GM12872 (cell line): ENCODE measurements at regions not wholly inside any gene's neighbourhood (a gene's known extent, or its start where the extent isn't known, plus 50 kb on each side); places are given as distances from the start of the nearest gene placed in this dataset.

Experiments
- TF ChIP-seq, protein P1 (sequence below): IDR thresholded peaks from 3 replicates; pipeline ENCODE4 v1.5.1; 2011; ENCODE audit warnings: low read depth, mild to moderate bottlenecking, low read length, moderate library complexity; ENCODE audit not compliant: insufficient read depth

DNA sequence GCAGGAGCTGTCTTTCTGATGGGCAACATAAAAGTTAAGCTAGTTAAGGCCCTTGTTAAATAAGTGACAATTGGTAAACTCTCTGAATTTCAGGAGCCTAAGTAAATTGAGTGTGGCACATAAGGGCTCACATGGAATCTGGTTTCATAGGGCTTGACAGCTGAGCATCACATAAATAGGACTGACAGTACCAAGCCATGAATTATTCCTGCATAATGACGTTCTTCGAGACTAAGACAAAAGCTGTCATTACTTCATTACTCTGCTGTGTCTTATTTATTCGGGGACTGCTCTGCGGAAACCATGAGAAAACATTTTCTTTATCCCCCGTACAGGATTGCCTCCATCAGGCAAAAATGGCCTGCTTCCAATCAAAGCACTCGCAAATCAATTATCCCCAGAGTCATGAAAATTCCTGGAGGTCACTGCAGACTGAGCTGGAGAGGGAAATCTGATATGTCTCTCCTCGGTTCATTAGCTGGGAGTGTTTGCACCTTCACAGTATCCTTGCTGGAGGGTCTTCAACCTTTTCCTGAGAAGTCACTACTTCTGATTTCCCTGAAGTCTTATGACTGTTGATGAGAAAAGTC lies 311.4 kb downstream of the CDH26 start:
- TF ChIP-seq, protein P1, sequence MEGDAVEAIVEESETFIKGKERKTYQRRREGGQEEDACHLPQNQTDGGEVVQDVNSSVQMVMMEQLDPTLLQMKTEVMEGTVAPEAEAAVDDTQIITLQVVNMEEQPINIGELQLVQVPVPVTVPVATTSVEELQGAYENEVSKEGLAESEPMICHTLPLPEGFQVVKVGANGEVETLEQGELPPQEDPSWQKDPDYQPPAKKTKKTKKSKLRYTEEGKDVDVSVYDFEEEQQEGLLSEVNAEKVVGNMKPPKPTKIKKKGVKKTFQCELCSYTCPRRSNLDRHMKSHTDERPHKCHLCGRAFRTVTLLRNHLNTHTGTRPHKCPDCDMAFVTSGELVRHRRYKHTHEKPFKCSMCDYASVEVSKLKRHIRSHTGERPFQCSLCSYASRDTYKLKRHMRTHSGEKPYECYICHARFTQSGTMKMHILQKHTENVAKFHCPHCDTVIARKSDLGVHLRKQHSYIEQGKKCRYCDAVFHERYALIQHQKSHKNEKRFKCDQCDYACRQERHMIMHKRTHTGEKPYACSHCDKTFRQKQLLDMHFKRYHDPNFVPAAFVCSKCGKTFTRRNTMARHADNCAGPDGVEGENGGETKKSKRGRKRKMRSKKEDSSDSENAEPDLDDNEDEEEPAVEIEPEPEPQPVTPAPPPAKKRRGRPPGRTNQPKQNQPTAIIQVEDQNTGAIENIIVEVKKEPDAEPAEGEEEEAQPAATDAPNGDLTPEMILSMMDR = no peak

DNA sequence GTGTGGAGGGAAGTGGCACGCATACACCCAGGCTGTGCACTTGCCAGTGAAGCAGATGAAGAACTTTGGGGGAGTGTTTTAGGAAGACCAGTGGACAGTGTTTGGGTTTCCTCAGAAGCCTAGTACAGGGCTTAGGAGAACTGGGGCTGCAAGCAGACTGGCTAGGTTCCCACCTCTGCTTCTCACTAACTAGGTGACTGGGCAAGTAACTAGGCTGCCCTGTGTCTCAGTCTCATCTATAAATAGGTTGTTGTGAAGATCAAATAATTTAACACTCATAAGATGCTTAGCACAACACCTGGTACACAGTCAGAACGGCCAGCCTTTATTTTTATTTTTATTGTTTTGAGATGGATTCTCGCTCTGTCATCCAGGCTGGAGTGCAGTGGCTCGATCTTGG lies 312.1 kb downstream of the CDH26 start:
- TF ChIP-seq, protein P1 = no peak

DNA sequence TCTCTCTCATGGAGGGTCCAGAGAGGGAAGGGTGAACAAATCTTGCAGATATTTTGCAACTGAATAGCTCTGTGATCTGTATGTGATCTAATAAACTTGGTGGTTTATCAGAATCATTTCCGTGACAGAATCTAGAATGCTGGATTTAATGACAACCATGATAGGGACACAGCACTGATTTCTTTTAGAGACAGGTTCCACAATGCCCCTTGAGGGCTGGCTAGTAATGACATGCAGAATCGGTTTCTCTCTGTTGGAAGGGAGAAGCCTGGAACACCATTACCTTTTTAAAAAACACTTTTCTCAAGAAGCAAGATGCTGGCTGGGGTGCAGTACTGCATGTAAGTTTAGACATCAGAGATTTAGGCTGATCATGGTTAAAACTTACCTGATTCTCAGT lies 313.4 kb downstream of the CDH26 start:
- TF ChIP-seq, protein P1 = 0 out of 3 replicates have a peak, but pooled peaks have one; percentile 9

DNA sequence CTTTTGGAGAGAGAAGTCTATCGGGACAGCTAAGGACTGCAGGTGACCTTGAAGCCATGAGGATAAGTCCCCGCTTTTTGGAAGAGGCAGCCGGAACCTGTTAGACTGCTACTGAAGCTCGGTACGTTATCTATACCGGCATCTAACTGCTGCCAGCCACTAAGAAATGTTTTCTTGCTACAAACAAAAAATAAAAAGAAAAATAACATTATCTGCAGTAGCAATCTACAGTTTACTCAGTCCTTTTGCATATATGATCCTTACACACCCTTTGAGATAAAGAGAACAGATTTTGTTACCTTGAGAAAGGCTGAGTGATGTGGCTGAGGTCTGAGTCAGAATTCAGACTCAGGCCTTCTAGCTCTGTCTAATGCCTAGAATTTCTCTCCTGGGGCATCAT lies 314.6 kb downstream of the CDH26 start:
- TF ChIP-seq, protein P1 = no peak

DNA sequence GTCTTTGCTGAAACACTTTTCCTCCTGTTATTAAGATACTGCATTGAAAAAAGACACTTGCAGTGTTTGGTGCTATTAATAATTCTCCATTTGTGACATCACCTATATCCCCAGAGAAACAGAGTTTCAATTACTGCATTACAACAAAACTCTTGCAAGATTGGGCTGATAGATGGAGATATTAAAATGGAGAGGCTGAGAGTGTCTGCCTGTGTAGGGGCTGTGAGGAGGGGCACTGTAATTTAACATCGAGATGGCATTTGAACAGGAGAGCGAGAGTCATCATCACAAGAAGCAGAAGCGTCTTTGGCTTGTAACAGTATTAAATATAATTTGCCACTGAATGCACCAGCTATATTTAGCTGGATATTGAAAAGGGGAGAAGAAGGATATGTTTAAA lies 316.5 kb downstream of the CDH26 start:
- TF ChIP-seq, protein P1 = no peak

DNA sequence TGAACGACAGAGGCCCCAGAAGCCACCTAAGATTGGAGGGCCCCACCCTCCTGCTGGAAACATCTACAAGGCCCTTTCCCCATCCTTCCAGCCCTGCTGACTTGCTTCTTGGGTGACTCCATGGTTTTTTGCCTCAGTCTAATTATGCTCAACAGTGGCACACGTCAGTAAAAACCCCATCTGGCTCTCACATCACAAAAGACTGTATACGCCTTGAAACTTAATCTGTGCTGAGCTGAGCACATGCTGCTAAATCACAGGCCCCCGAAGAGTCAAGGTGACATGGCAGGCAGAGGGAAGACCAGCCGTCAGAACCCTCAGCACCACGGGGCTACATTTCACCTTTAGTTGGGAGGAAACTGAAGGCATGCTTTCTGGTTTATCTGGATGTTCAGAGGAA lies 323.1 kb downstream of the CDH26 start:
- TF ChIP-seq, protein P1 = no peak

DNA sequence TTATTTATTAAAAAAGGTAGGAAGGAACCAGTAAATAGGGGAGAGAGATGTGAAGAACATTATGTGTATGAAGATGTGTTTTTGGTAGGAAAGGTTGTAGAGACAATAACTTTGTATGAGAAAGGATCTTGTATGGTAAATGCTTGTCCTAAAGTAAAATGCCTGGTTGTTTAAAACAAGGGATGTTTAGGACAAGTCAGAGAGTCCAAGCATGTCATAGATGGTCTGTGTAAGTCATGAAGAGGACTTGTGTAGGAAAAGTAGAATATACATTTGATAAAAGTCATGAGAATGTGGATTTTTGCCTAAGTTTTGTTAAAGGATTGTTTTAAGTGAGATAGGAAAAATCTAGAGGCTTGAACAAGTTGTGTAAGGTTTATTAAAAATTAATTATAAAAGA lies 325.1 kb downstream of the CDH26 start:
- TF ChIP-seq, protein P1 = no peak
